WI38 (cell line): ENCODE measurements at regions not wholly inside any gene's neighbourhood (a gene's known extent, or its start where the extent isn't known, plus 50 kb on each side); places are given as distances from the start of the nearest gene placed in this dataset.

Experiments used
- H3K4me3 ChIP-seq: 2 replicates; pipeline ENCODE4 v1.5.1; 2011; ENCODE audit warnings: low read depth, mild to moderate bottlenecking, control low read depth, low read length
- TF ChIP-seq, protein P1 (sequence below): IDR thresholded peaks from 2 replicates; pipeline ENCODE4 v1.5.1; 2012; ENCODE audit warnings: low read depth, mild to moderate bottlenecking, control low read depth, low read length

DNA sequence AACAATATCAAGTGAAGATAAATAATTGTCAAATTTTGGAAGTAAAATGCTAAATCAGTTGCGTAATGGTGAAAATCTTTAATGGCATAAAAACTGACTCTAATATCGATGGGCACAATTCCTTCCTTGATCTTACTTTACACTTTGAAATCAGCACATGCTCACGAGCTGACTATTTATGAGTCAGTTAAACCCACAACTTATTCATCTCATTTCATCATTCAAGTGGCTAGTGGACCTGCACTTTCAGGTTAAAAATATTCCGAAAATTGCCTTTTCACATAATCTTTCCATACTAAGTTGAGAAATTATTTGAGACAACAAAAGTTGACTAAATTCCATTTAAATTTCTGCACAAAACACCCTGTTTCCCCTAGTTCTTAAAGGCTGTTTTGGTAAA lies 582.1 kb upstream of the TENM3 start:
- H3K4me3 ChIP-seq: no peak overlapping the region
- TF ChIP-seq, protein P1, sequence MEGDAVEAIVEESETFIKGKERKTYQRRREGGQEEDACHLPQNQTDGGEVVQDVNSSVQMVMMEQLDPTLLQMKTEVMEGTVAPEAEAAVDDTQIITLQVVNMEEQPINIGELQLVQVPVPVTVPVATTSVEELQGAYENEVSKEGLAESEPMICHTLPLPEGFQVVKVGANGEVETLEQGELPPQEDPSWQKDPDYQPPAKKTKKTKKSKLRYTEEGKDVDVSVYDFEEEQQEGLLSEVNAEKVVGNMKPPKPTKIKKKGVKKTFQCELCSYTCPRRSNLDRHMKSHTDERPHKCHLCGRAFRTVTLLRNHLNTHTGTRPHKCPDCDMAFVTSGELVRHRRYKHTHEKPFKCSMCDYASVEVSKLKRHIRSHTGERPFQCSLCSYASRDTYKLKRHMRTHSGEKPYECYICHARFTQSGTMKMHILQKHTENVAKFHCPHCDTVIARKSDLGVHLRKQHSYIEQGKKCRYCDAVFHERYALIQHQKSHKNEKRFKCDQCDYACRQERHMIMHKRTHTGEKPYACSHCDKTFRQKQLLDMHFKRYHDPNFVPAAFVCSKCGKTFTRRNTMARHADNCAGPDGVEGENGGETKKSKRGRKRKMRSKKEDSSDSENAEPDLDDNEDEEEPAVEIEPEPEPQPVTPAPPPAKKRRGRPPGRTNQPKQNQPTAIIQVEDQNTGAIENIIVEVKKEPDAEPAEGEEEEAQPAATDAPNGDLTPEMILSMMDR: no peak

DNA sequence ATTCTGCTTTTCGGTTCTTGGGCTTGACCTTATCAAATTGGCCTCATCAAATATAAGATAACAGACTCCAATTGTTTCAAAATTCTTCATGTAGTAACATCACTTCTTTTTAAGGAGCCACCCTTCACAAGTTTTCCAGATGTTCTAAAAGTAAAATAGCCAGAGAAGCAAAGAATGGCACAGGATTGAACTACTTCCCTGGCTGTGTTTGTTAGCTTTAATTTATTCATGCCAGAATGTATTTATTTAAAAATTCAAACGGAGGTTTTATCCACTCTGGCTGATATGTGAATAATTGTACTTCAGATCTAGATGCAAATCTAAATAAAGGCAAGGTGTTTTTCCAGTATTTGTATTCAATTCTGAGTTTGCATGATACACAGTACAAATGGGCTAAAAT lies 581.3 kb upstream of the TENM3 start:
- no peak overlapping the region for H3K4me3 ChIP-seq
- TF ChIP-seq, protein P1: no peak

DNA sequence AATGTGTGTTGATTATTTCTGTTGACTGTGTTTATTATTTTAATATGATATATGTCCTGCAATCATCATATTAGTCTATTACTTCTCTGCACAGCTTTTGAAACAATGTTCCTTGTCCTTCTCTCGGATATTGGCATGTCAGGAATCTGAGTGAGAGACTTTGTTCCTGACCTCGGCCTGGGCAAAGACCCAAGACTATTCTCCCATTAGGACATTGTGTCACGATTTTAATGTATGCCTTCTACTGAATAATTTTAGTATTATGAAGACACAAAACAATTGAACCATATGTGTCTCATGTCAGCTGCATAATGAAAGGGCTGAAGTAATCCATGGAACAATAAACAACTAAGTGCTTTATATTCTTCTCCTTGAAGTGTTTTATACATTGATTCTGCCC lies 580.8 kb upstream of the TENM3 start:
- TF ChIP-seq, protein P1: no peak
- H3K4me3 ChIP-seq: no peak overlapping the region

DNA sequence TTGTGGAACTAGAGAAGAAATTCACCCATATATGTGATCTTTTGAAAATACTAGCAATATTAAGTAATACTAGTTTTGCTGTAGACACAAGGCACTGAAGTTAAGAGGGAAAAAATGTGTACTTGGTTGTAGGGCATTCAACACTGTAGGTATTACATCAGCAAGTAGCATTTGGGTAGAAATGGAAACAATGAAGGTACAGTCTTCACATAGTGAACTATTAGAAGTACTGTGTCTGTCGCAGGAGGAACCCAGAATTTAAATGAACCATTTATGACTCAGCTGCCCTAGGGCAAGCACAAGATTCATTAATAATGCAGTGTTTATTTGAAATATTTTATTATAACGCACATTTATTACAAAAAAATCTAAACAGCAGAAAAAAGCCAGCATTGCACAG lies 572.7 kb upstream of the TENM3 start:
- TF ChIP-seq, protein P1: no peak

GRCh38 chr4:181671672-181672071 lies 571.5 kb upstream of the TENM3 start:
- no peak overlapping the region for H3K4me3 ChIP-seq
- TF ChIP-seq, protein P1: no peak

More for the DNA sequence above, 572.7 kb upstream of the TENM3 start:
- no peak overlapping the region for H3K4me3 ChIP-seq

- TF ChIP-seq, protein P1: no peak
- no peak overlapping the region for H3K4me3 ChIP-seq
Observed at GRCh38 chr4:181672751-181673150, 570.5 kb upstream of the TENM3 start.

DNA sequence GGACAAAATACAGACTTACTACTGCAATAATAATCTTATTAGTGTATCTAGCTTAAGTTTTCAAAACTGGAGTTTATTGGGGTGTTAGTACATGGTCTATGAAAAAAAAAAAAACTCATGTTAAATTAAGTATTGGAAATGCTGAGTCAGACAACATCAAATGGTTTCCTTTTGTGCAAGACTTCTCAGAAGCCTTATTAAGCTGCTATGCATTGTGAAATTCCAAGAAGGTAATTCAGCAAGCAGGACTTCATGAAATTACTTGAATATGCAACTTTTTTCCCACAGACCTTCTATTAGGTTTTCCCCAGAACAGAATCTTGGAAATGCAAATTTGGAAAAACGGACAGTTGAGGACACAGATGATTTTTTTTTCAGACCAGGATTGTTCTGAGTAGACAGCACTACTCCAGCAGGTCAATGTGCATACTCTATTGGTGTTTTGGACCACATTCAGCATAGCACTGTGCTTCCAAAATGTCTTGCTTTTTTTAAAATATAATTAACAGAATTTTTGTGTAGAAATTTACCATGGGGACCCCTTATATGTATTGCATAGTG lies 568.8 kb upstream of the TENM3 start:
- no peak overlapping the region for H3K4me3 ChIP-seq
- TF ChIP-seq, protein P1: no peak
